ENCODE measurements at regions not wholly inside any gene's neighbourhood (a gene's known extent, or its start where the extent isn't known, plus 50 kb on each side); places are given as distances from the start of the nearest gene placed in this dataset.
A peak's percentile ranks its signal among the peaks of the same experiment; 100 is the strongest.

- H3K9me3 ChIP-seq (ENCODE audit: low read length), result peaks cover 2% of the 10 kb centered on the region
- no peak overlapping the region for H3K4me3 ChIP-seq (ENCODE audit: low read length)
- H3K27me3 ChIP-seq (ENCODE audit: insufficient read depth, low read length), result no peaks in the 10 kb centered on the region
- H2AFZ ChIP-seq (ENCODE audit: low read depth, low read length), result no peak overlapping the region
- no peaks in the 10 kb centered on the region for H3K36me3 ChIP-seq (ENCODE audit: insufficient read depth, low read length)
- no peaks in the 10 kb centered on the region for H3K4me1 ChIP-seq (ENCODE audit: insufficient read depth, low read length)
Measured at GRCh38 chr1:68551459-68551858, 54.6 kb upstream of the DEPDC1 start.

- Histone ChIP-seq H3K27me3 (ENCODE audit: insufficient read depth, low read length) (no peaks in the 10 kb centered on the region), H3K4me3 (ENCODE audit: low read length) (no peak overlapping the region), H2AFZ (ENCODE audit: low read depth, low read length) (no peak overlapping the region), H3K36me3 (ENCODE audit: insufficient read depth, low read length) (no peaks in the 10 kb centered on the region), H3K4me1 (ENCODE audit: insufficient read depth, low read length) (no peaks in the 10 kb centered on the region), H3K9me3 (ENCODE audit: low read length) (no peaks in the 10 kb centered on the region)
Measured at GRCh38 chr1:68558321-68559026, 61.6 kb upstream of the DEPDC1 start.

- no peaks in the 10 kb centered on the region for H3K36me3 ChIP-seq (ENCODE audit: insufficient read depth, low read length)
- no peak overlapping the region for H3K4me3 ChIP-seq (ENCODE audit: low read length)
- no peaks in the 10 kb centered on the region for H3K27me3 ChIP-seq (ENCODE audit: insufficient read depth, low read length)
- no peaks in the 10 kb centered on the region for H3K9me3 ChIP-seq (ENCODE audit: low read length)
- peaks cover 5% of the 10 kb centered on the region for H3K4me1 ChIP-seq (ENCODE audit: insufficient read depth, low read length)
- peak overlapping the region; percentile 32 for H2AFZ ChIP-seq (ENCODE audit: low read depth, low read length)
Measured at GRCh38 chr1:68565923-68566322, 69.0 kb upstream of the DEPDC1 start.

- Histone ChIP-seq H3K9me3 (ENCODE audit: low read length) (no peaks in the 10 kb centered on the region), H2AFZ (ENCODE audit: low read depth, low read length) (no peak overlapping the region), H3K4me3 (ENCODE audit: low read length) (no peak overlapping the region), H3K4me1 (ENCODE audit: insufficient read depth, low read length) (peaks cover 4% of the 10 kb centered on the region), H3K27me3 (ENCODE audit: insufficient read depth, low read length) (no peaks in the 10 kb centered on the region), H3K36me3 (ENCODE audit: insufficient read depth, low read length) (no peaks in the 10 kb centered on the region)
Measured at GRCh38 chr1:68570871-68571270, 74.0 kb upstream of the DEPDC1 start.

- H3K4me3 ChIP-seq (ENCODE audit: low read length), result no peak overlapping the region
- no peaks in the 10 kb centered on the region for H3K9me3 ChIP-seq (ENCODE audit: low read length)
- no peak overlapping the region for H2AFZ ChIP-seq (ENCODE audit: low read depth, low read length)
- no peaks in the 10 kb centered on the region for H3K4me1 ChIP-seq (ENCODE audit: insufficient read depth, low read length)
- H3K27me3 ChIP-seq (ENCODE audit: insufficient read depth, low read length), result no peaks in the 10 kb centered on the region
- H3K36me3 ChIP-seq (ENCODE audit: insufficient read depth, low read length), result no peaks in the 10 kb centered on the region
Measured at GRCh38 chr1:68571454-68572235, 74.8 kb upstream of the DEPDC1 start.

- H3K9me3 ChIP-seq (ENCODE audit: low read length), result no peaks in the 10 kb centered on the region
Measured at GRCh38 chr1:68585351-68585750, 88.5 kb upstream of the DEPDC1 start.

GRCh38 chr1:68586766-68587165 lies 89.9 kb upstream of the DEPDC1 start:
- H3K4me1 ChIP-seq (ENCODE audit: insufficient read depth, low read length), result no peaks in the 10 kb centered on the region
- no peaks in the 10 kb centered on the region for H3K27me3 ChIP-seq (ENCODE audit: insufficient read depth, low read length)
- no peaks in the 10 kb centered on the region for H3K9me3 ChIP-seq (ENCODE audit: low read length)
- no peak overlapping the region for H3K4me3 ChIP-seq (ENCODE audit: low read length)
- H2AFZ ChIP-seq (ENCODE audit: low read depth, low read length), result no peak overlapping the region
- H3K36me3 ChIP-seq (ENCODE audit: insufficient read depth, low read length), result no peaks in the 10 kb centered on the region

More at GRCh38 chr1:68585351-68585750, 88.5 kb upstream of the DEPDC1 start:
- Histone ChIP-seq H3K27me3 (ENCODE audit: insufficient read depth, low read length) (no peaks in the 10 kb centered on the region), H3K4me3 (ENCODE audit: low read length) (no peak overlapping the region), H3K36me3 (ENCODE audit: insufficient read depth, low read length) (no peaks in the 10 kb centered on the region), H2AFZ (ENCODE audit: low read depth, low read length) (no peak overlapping the region), H3K4me1 (ENCODE audit: insufficient read depth, low read length) (no peaks in the 10 kb centered on the region)

GRCh38 chr1:68588304-68588703 lies 91.4 kb upstream of the DEPDC1 start:
- H3K4me1 ChIP-seq (ENCODE audit: insufficient read depth, low read length), result no peaks in the 10 kb centered on the region
- H3K36me3 ChIP-seq (ENCODE audit: insufficient read depth, low read length), result no peaks in the 10 kb centered on the region
- no peak overlapping the region for H3K4me3 ChIP-seq (ENCODE audit: low read length)
- no peak overlapping the region for H2AFZ ChIP-seq (ENCODE audit: low read depth, low read length)
- H3K27me3 ChIP-seq (ENCODE audit: insufficient read depth, low read length), result no peaks in the 10 kb centered on the region
- no peaks in the 10 kb centered on the region for H3K9me3 ChIP-seq (ENCODE audit: low read length)

GRCh38 chr1:68590473-68590872 lies 93.6 kb upstream of the DEPDC1 start:
- no peak overlapping the region for H2AFZ ChIP-seq (ENCODE audit: low read depth, low read length)
- no peaks in the 10 kb centered on the region for H3K27me3 ChIP-seq (ENCODE audit: insufficient read depth, low read length)
- no peak overlapping the region for H3K4me3 ChIP-seq (ENCODE audit: low read length)
- H3K4me1 ChIP-seq (ENCODE audit: insufficient read depth, low read length), result no peaks in the 10 kb centered on the region
- H3K9me3 ChIP-seq (ENCODE audit: low read length), result no peaks in the 10 kb centered on the region
- no peaks in the 10 kb centered on the region for H3K36me3 ChIP-seq (ENCODE audit: insufficient read depth, low read length)

- H3K9me3 ChIP-seq (ENCODE audit: low read length), result no peaks in the 10 kb centered on the region
- no peaks in the 10 kb centered on the region for H3K4me1 ChIP-seq (ENCODE audit: insufficient read depth, low read length)
- H3K36me3 ChIP-seq (ENCODE audit: insufficient read depth, low read length), result no peaks in the 10 kb centered on the region
- H2AFZ ChIP-seq (ENCODE audit: low read depth, low read length), result no peak overlapping the region
- no peaks in the 10 kb centered on the region for H3K27me3 ChIP-seq (ENCODE audit: insufficient read depth, low read length)
- H3K4me3 ChIP-seq (ENCODE audit: low read length), result no peak overlapping the region
Measured at GRCh38 chr1:68594851-68595250, 98.0 kb upstream of the DEPDC1 start.

GRCh38 chr1:68600049-68600661 lies 103.3 kb upstream of the DEPDC1 start:
- Histone ChIP-seq H3K36me3 (ENCODE audit: insufficient read depth, low read length) (no peaks in the 10 kb centered on the region), H3K9me3 (ENCODE audit: low read length) (no peaks in the 10 kb centered on the region), H3K4me1 (ENCODE audit: insufficient read depth, low read length) (peaks cover 4% of the 10 kb centered on the region), H2AFZ (ENCODE audit: low read depth, low read length) (no peak overlapping the region), H3K27me3 (ENCODE audit: insufficient read depth, low read length) (no peaks in the 10 kb centered on the region), H3K4me3 (ENCODE audit: low read length) (no peak overlapping the region)

GRCh38 chr1:68608289-68608688 lies 111.4 kb upstream of the DEPDC1 start:
- H3K36me3 ChIP-seq (ENCODE audit: insufficient read depth, low read length), result no peaks in the 10 kb centered on the region
- H3K27me3 ChIP-seq (ENCODE audit: insufficient read depth, low read length), result no peaks in the 10 kb centered on the region
- H3K4me1 ChIP-seq (ENCODE audit: insufficient read depth, low read length), result no peaks in the 10 kb centered on the region
- H3K4me3 ChIP-seq (ENCODE audit: low read length), result no peak overlapping the region
- H2AFZ ChIP-seq (ENCODE audit: low read depth, low read length), result no peak overlapping the region
- no peaks in the 10 kb centered on the region for H3K9me3 ChIP-seq (ENCODE audit: low read length)

GRCh38 chr1:68615312-68615711 lies 118.4 kb upstream of the DEPDC1 start:
- Histone ChIP-seq H3K27me3 (ENCODE audit: insufficient read depth, low read length) (no peaks in the 10 kb centered on the region), H3K36me3 (ENCODE audit: insufficient read depth, low read length) (no peaks in the 10 kb centered on the region), H3K9me3 (ENCODE audit: low read length) (peaks cover 4% of the 10 kb centered on the region), H3K4me3 (ENCODE audit: low read length) (no peak overlapping the region), H2AFZ (ENCODE audit: low read depth, low read length) (no peak overlapping the region), H3K4me1 (ENCODE audit: insufficient read depth, low read length) (peaks cover 7% of the 10 kb centered on the region)

Data from neuron (in vitro differentiated cells).